Hindlimb muscle (tissue), 1 donor: ENCODE measurements at regions not wholly inside any gene's neighbourhood (a gene's known extent, or its start where the extent isn't known, plus 50 kb on each side); places are given as distances from the start of the nearest gene placed in this dataset.

Experiments used
- DNase-seq: peaks from one replicate; pipeline ENCODE4 v3.0.0-alpha.2; 2013

DNA sequence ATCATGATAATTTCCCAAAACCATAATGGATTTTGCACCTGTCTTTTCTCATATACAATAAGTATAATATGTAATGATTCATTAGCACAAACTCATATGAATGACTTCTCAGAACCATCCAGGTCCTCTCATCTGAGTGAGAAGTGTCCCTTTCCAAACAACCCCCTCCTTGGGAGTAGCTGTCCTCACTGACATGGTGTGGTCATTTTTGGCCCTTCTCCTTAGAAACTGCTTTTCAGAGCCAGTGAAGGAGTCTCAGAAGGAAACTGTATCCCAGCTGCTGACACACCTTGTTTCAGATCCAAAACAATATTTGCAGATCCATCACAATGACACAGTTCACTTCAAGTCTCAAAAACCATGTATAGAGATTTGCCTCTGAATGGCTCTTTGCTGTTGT is 95.5 kb downstream of the MIS18A start:
- no peak for DNase-seq

DNA sequence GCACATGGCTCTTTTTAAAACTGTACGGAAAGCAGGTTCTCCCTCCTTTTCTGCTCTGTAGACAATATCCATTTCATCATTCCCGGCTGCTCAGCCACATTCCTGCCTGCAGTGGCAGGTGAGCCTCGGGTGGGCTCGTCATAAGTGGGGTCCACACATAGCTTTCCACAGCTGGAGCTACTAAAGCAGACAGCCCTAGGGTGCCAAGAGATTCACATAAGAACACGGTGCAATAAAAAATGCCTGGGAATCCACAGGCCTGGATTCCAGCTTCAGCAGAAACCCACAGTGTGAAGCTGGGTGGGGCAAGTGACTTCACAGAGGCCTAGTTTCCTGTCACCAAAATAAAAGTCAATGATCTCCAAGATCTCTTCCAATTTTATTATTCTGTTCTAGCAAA is 96.4 kb downstream of the MIS18A start:
- DNase-seq = no peak

DNA sequence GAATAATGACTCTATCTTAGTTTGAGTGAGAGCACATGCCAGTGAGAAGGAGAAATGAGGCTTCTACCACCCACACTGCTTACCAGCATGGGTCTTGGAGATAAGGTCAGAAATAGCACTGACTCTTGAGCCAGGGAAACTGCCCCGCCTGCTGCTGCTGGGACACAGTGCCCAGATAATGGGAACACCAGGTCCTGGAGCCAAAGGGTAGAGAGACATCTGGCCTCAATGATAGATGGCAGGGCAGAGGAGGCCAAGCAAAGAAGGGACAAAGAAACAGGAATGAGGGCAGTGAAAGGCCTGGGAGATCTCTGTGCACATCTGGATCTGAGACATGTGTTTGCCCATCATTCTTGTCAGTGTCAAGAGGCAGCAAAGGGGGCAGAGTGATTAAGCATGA is 97.4 kb downstream of the MIS18A start:
- DNase-seq = no peak

DNA sequence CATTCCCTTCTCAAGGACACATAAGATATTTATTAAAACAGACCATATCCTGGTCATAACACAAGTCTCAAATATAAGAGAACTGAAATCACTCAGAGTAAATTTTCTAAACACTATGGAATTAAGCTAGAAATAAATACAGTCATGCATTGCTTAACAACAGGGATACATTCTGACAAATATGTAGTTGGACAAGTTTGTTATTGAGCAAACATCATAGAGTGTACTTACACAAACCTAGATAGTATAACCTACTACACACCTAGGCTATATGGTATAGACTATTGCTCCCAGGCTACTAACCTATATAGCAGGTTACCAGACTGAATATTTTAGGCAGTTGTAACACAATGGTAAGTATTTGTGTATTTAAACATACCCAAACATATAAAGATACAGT is 104.0 kb downstream of the MIS18A start:
- DNase-seq = no peak

GRCh38 chr21:32173121-32173724 is 105.6 kb downstream of the MIS18A start:
- no peak for DNase-seq

GRCh38 chr21:32172106-32172505 is 106.7 kb downstream of the MIS18A start:
- no peak for DNase-seq

GRCh38 chr21:32167513-32167912 is 111.3 kb downstream of the MIS18A start:
- DNase-seq = no peak

DNA sequence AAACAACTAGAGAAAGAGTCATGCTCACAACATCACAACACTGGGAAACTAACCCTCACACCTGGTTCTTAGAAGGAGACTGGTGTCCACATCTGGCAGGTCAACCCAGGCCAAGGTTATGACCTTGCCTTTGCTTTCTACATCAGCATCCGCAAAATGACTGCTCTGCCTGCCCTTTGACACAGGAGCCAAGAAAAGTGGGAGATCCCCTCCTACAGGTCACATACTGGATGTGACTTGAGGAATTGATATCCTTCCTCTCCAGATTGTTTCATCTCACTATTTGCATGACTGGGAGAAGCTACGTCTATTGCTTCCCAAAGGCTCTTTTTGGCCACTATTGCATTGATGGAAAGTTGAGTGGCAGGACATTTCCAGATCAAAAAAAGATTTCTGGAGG is 115.5 kb downstream of the MIS18A start:
- DNase-seq = no peak

DNA sequence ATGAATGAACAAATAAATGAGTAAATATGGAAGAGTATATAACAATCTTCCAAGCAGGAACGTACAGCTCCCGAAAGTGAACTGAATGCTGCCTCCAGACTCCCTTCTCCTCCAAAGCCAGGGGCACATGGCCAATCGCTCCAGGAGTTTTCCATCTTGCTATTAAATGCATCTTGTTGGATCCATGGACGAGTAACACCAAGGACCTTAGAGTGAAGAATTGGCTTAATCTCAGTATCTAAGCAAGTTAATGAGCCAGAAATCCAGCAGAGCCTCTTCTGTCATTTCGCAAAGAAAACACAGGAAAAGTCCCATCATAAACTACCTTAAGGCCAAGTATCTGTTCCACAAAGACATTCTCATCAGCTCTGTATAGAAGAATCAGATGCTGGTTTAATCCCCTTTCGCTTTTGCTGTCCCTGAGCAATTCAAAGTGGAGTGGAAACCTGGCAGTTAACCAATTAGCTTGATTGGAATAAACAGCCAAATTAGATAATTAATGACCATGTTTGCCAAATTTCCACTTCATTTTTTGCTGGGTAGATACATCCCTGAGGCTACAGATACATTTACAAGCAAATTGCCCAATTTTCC is 116.0 kb downstream of the MIS18A start:
- DNase-seq = no peak

- no peak for DNase-seq
Measured at GRCh38 chr21:32155226-32155625, 123.6 kb downstream of the MIS18A start.

DNA sequence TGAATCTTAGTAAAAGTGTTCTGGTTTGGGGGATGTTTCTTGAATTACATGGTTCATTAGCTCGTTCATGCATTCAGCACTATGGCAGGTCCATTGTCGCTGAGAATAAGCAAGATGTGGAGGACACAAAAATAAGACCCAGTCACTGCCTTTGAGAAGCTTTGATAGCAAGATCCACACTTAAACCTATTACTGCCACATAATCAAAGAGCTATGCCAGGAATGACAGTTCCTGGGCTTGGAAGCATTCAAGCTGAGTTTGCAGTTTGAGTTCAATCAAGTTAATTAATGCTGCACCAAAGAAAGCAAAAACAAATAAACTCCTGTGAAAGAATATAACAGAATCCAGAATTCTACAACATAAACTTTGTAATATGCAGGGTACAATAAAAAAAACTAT is 131.8 kb downstream of the MIS18A start:
- no peak for DNase-seq

- no peak for DNase-seq
Measured at GRCh38 chr21:32144851-32145250, 134.0 kb downstream of the MIS18A start.

- DNase-seq = peak; percentile 80
Measured at GRCh38 chr21:32143241-32143939, 135.5 kb downstream of the MIS18A start.

- DNase-seq = no peak
Measured at GRCh38 chr21:32141318-32141633, 137.6 kb downstream of the MIS18A start.

GRCh38 chr21:32140604-32141317 is 138.1 kb downstream of the MIS18A start:
- DNase-seq = peak; percentile 80

GRCh38 chr21:32140151-32140550 is 138.7 kb downstream of the MIS18A start:
- peak; percentile 48 for DNase-seq

DNA sequence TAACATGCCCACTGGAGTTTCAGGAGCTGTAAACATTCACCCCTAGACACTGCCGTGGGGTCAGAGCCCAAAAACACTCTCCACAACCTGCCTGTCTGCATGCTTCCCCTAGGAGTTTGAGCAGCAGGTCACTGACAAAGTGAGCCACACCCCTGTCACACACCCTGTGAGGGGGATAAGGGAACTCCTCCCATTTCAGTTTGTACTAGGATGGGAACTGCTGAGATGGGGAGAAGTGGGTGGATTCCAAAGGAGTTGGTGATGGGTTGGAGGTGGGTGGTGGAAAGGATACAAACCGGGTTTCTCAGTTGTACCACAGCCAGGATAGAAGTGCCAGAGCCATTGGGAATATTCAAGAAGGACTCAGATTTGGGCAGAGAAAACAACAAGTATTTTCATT is 140.2 kb downstream of the MIS18A start:
- DNase-seq = no peak

GRCh38 chr21:32137931-32138330 is 140.9 kb downstream of the MIS18A start:
- DNase-seq = no peak

GRCh38 chr21:32137266-32137665 is 141.6 kb downstream of the MIS18A start:
- no peak for DNase-seq

DNA sequence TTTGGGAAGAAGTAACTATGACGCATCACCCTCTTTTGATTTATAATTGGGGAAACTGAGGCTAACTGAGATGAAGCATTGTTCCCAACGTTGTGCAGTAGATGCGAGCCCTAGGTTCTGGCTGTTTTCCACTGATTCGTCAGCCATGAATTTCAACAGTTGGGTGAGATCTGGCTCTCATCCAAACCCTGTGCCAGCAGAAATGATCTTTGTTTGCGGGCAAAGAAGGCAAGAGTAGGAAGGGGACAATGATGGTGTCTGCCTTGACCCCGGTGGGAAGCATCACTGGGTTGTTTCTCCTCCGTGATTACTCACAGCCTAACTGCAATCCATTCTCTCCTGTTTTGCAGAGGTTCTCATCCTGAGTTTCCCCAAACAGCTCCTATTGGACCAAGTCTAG is 142.3 kb downstream of the MIS18A start:
- DNase-seq = no peak

DNA sequence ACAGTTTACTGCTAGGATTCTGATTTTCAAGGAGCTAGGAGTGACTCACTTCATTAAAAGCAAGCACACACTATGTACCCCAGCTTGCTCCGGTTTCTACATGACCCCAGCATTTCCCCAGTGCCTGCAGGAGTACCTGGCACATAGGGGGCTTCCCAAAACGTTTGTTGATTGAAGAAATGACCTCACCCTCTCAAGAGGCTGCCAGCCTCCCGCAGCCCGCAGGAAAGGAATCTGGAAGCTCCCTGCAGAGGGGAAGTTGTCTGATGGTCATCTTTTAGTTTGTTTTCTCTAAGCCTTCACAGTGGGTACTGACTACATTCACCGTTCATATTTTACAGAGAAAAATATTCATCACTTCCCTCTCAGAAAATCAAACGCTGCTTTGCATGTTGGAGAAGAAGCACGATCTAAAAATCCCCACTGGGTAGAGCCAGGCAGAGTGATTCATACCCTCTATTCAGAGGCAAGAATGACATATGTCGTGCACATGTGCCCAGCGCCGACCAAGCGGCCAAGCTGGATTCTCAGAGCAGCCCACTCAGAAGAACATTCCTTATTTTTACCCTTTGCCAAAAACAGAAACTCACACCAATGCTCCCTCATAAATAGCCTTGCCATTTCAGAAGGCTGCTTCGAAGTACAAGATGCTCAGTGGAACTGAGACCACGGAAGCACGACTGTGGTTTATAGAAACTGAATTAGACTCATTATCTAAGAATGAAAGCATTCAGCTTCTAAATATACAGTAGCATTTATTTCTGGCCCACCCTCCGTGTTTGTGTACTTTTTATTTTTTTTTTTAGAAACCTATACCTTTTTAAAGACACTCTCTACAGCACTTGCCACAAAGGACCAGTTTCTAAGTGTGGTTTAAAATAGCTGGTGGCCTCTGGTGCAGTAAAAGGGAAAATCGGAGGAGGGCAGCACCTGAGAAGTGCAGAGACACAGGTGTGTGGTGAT is 143.2 kb downstream of the MIS18A start:
- DNase-seq = no peak

DNA sequence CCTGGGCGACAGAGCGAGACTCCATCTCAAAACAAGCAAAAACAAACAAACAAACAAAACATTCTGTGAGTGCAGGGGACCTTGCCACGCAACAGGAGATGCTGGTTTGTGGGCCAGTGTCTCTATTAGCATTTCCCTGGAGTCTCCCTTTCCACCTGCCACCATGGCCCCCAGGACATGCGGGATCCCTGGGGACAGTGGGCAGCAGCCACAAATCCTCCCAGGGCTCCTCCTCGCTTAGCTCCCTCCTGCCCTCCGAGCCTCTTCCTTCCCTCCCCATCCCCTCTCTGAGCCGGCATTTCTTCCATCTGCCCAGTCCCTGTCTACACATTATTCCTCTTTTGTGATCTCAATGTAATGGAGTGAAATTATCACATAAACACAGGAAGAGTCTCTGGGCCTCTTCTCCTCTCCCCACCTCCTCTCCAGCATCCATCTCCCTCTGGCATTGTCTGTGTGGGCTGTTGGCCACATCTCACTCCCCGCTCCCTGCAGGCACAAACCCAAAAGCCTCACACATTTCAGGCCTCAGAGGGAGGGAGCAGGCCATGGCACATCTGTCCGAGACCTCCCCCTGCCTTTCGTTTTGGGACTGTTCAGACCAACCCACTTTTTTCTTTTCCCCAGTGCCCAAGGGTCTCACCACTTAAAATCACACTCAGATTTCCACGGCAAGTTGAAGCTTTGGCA is 144.3 kb downstream of the MIS18A start:
- DNase-seq = no peak
